H1 (cell line): ENCODE measurements at regions not wholly inside any gene's neighbourhood (a gene's known extent, or its start where the extent isn't known, plus 50 kb on each side); places are given as distances from the start of the nearest gene placed in this dataset.

ENCODE experiments used
- CTCF ChIA-PET: fragments of 300-600 bp; sonication (Branson Sonifier 250); formaldehyde crosslinking; loops from one replicate; lab custom pipeline; 2021; ENCODE audit not compliant: partially characterized antibody; lab: Charles Lee
- POLR2A ChIA-PET: fragments of 300-600 bp; sonication (Branson Sonifier 250); formaldehyde crosslinking; loops from one replicate; lab custom pipeline; 2021; ENCODE audit warnings: inconsistent platforms; ENCODE audit not compliant: partially characterized antibody; lab: Charles Lee
- DNase-seq, 2 experiments: peaks; one replicate each; pipeline versions ENCODE4 v3.0.0 to v3.0.0-alpha.2; 2010 to 2022; ENCODE audit warnings: low spot score in 2 of 2, low read depth in 1 of 2, mixed read lengths in 1 of 2
- FAIRE-seq: peaks from 2 replicates; lab custom pipeline; 2011; peaks lifted over from hg19 to GRCh38; lab: Jason Lieb, UNC
- H2AFZ ChIP-seq: 2 replicates; pipeline ENCODE4 v1.8.1; 2012; ENCODE audit warnings: low read length, inconsistent platforms
- H2AK5ac ChIP-seq: 2 replicates; pipeline ENCODE4 v1.6.1; 2013; ENCODE audit warnings: low read depth, low read length
- H2BK120ac ChIP-seq: replicated peaks from 2 replicates; pipeline ENCODE3; 2013; ENCODE audit warnings: low read depth, low read length, inconsistent platforms
- H2BK12ac ChIP-seq: 2 replicates; pipeline ENCODE4 v1.6.1; 2013; ENCODE audit warnings: low read depth, low read length
- H2BK15ac ChIP-seq: 2 replicates; pipeline ENCODE4 v1.6.1; 2013; ENCODE audit warnings: low read length
- H2BK20ac ChIP-seq: 2 replicates; pipeline ENCODE4 v1.6.1; 2013; ENCODE audit warnings: low read length
- H2BK5ac ChIP-seq: 2 replicates; pipeline ENCODE4 v1.6.1; 2013; ENCODE audit warnings: low read depth, low read length
- H3K14ac ChIP-seq: 2 replicates; pipeline ENCODE4 v1.6.1; 2013; ENCODE audit warnings: inconsistent platforms; ENCODE audit not compliant: insufficient read length
- H3K18ac ChIP-seq: 2 replicates; pipeline ENCODE4 v1.6.1; 2013; ENCODE audit warnings: low read length; ENCODE audit errors: extremely low read depth
- H3K23ac ChIP-seq: 2 replicates; pipeline ENCODE4 v1.6.1; 2013; ENCODE audit warnings: inconsistent platforms; ENCODE audit not compliant: insufficient read length
- H3K23me2 ChIP-seq: 2 replicates; pipeline ENCODE4 v1.6.1; 2013; ENCODE audit warnings: low read depth, low read length
- H3K27ac ChIP-seq: 2 replicates; pipeline ENCODE4 v1.6.1; 2011; ENCODE audit warnings: low read depth, low read length, inconsistent platforms
- H3K27me3 ChIP-seq, 4 experiments: replicated peaks in 1 of 4; 1 replicate in 1 of 4; 2 replicates in 3 of 4; pipeline versions ENCODE4 v1.6.1 to v1.8.1; 2011 to 2013; ENCODE audit warnings: low read length in 3 of 4, mild to moderate bottlenecking in 3 of 4, inconsistent platforms in 2 of 4, mixed read lengths in 2 of 4, moderate library complexity in 1 of 4; ENCODE audit not compliant: control insufficient read depth in 3 of 4, insufficient read depth in 3 of 4; ENCODE audit errors: extremely low read depth in 1 of 4
- H3K36me3 ChIP-seq, 4 experiments: 2 replicates each; pipeline versions ENCODE4 v1.6.1 to v1.8.1; 2011 to 2013; ENCODE audit warnings: mild to moderate bottlenecking in 4 of 4, low read length in 3 of 4, moderate library complexity in 2 of 4, control low read depth in 1 of 4, inconsistent platforms in 1 of 4; ENCODE audit not compliant: insufficient read depth in 4 of 4, control insufficient read depth in 2 of 4
- H3K4ac ChIP-seq: replicated peaks from 2 replicates; pipeline ENCODE3; 2013; ENCODE audit warnings: low read length, low read depth, mixed read lengths, inconsistent platforms; ENCODE audit not compliant: insufficient read length
- H3K4me1 ChIP-seq, 4 experiments: replicated peaks in 1 of 4; 1 replicate in 1 of 4; 2 replicates in 3 of 4; pipeline versions ENCODE4 v1.6.1 to v1.8.1; 2011 to 2013; ENCODE audit warnings: low read length in 3 of 4, inconsistent platforms in 2 of 4, mixed read lengths in 1 of 4; ENCODE audit not compliant: insufficient read depth in 4 of 4, control insufficient read depth in 3 of 4
- H3K4me2 ChIP-seq, 2 experiments: 2 replicates each; pipeline versions ENCODE4 v1.6.1 to v1.8.1; 2011 to 2013; ENCODE audit warnings: low read depth in 2 of 2, low read length in 2 of 2, control low read depth in 1 of 2, inconsistent platforms in 1 of 2, mild to moderate bottlenecking in 1 of 2; ENCODE audit not compliant: insufficient read depth in 1 of 2
- H3K4me3 ChIP-seq, 4 experiments: fragments of 200-600, 300-600 bp in 1 of 4; sonication (generic), shearing (Covaris generic), sonication (Bioruptor Twin) in 1 of 4; 2 replicates each; pipeline versions ENCODE4 v1.5.1 to v1.8.1; 2011 to 2016; ENCODE audit warnings: low read length in 4 of 4, low read depth in 3 of 4, control low read depth in 2 of 4, inconsistent platforms in 2 of 4, mild to moderate bottlenecking in 2 of 4, mixed read lengths in 1 of 4, moderate library complexity in 1 of 4; ENCODE audit not compliant: insufficient read depth in 2 of 4; ENCODE audit errors: extremely low read depth in 1 of 4
- H3K56ac ChIP-seq: replicated peaks from 2 replicates; pipeline ENCODE3; 2013; ENCODE audit warnings: low read depth, mild to moderate bottlenecking, mixed read lengths, low read length, inconsistent platforms; ENCODE audit not compliant: insufficient read length
- H3K79me1 ChIP-seq: 2 replicates; pipeline ENCODE4 v1.6.1; 2013; ENCODE audit warnings: low read depth, low read length, control low read depth
- H3K79me2 ChIP-seq, 2 experiments: 2 replicates each; pipeline versions ENCODE4 v1.6.1 to v1.8.1; 2012 to 2013; ENCODE audit warnings: low read length in 2 of 2, mild to moderate bottlenecking in 2 of 2, inconsistent platforms in 1 of 2; ENCODE audit not compliant: insufficient read depth in 2 of 2, control insufficient read depth in 1 of 2
- H3K9ac ChIP-seq, 4 experiments: replicated peaks in 1 of 4; 1 replicate in 1 of 4; 2 replicates in 3 of 4; pipeline versions ENCODE4 v1.6.1 to v1.8.1; 2011 to 2013; ENCODE audit warnings: low read depth in 3 of 4, low read length in 3 of 4, control low read depth in 2 of 4, mild to moderate bottlenecking in 2 of 4, moderate library complexity in 2 of 4, inconsistent platforms in 1 of 4; ENCODE audit errors: extremely low read depth in 1 of 4
- H3K9me3 ChIP-seq, 2 experiments: 2 replicates each; pipeline versions ENCODE4 v1.6.1 to v1.8.1; 2012 to 2013; ENCODE audit warnings: mild to moderate bottlenecking in 2 of 2, moderate library complexity in 2 of 2, control low read depth in 1 of 2, inconsistent platforms in 1 of 2, low read depth in 1 of 2, low read length in 1 of 2, mixed read lengths in 1 of 2; ENCODE audit not compliant: insufficient read depth in 2 of 2
- H4K20me1 ChIP-seq, 2 experiments: replicated peaks in 1 of 2; 2 replicates each; pipeline versions ENCODE3 to v1.8.1; 2011 to 2013; ENCODE audit warnings: inconsistent platforms in 2 of 2, low read length in 2 of 2, mild to moderate bottlenecking in 1 of 2; ENCODE audit not compliant: insufficient read depth in 2 of 2, control insufficient read depth in 1 of 2
- H4K5ac ChIP-seq: 2 replicates; pipeline ENCODE4 v1.6.1; 2013; ENCODE audit warnings: low read length, low read depth, mixed read lengths, inconsistent platforms; ENCODE audit not compliant: insufficient read length
- H4K8ac ChIP-seq: 2 replicates; pipeline ENCODE4 v1.8.0; 2013; ENCODE audit warnings: mild to moderate bottlenecking, moderate library complexity, low read length, inconsistent platforms; ENCODE audit not compliant: insufficient read depth; ENCODE audit errors: extremely low read depth
- H4K91ac ChIP-seq: replicated peaks from 2 replicates; pipeline ENCODE3; 2013; ENCODE audit warnings: low read length, mixed read lengths, inconsistent platforms; ENCODE audit not compliant: insufficient read length
- ATF2 ChIP-seq: IDR thresholded peaks from 2 replicates; pipeline ENCODE4 v1.6.1; 2012; ENCODE audit warnings: low read length, inconsistent platforms
- CBX5 ChIP-seq: fragments of 300-800, 300-1000 bp; sonication (generic); IDR thresholded peaks from 2 replicates; pipeline ENCODE4 v1.7.1; 2016; ENCODE audit warnings: antibody characterized with exemption, low read length, low read depth
- EP300 ChIP-seq, 2 experiments: IDR thresholded peaks; 1 replicate in 1 of 2; 2 replicates in 1 of 2; pipeline ENCODE4 v1.6.1; 2011 to 2012; ENCODE audit warnings: low read depth in 2 of 2, low read length in 2 of 2, mild to moderate bottlenecking in 2 of 2, borderline replicate concordance in 1 of 2, inconsistent platforms in 1 of 2, moderate library complexity in 1 of 2
- NRF1 ChIP-seq: IDR thresholded peaks from 2 replicates; pipeline ENCODE4 v1.6.1; 2011; ENCODE audit warnings: mild to moderate bottlenecking, low read depth, low read length, improper control_type of control experiment
- RAD21 ChIP-seq, 2 experiments: IDR thresholded peaks in 1 of 2; conservative IDR thresholded peaks in 1 of 2; 2 replicates each; pipeline ENCODE4 v1.6.1; 2011; ENCODE audit warnings: low read depth in 2 of 2, low read length in 2 of 2, improper control_type of control experiment in 1 of 2, inconsistent platforms in 1 of 2, mild to moderate bottlenecking in 1 of 2, moderate library complexity in 1 of 2
- RXRA ChIP-seq: IDR thresholded peaks from 2 replicates; pipeline ENCODE4 v1.6.1; 2011; ENCODE audit warnings: low read depth, mild to moderate bottlenecking, low read length, moderate library complexity; ENCODE audit not compliant: insufficient read depth
- TAF7 ChIP-seq: optimal IDR thresholded peaks from 2 replicates; pipeline ENCODE3; 2011; ENCODE audit warnings: low read depth, mild to moderate bottlenecking, inconsistent platforms, low read length, moderate library complexity, borderline replicate concordance
- ZNF274 ChIP-seq: IDR thresholded peaks from 2 replicates; pipeline ENCODE4 v1.7.0; 2012; ENCODE audit warnings: low read length, borderline replicate concordance; ENCODE audit errors: extremely low read depth

GRCh38 chr7:106415433-106415832 is 130.7 kb upstream of the NAMPT start:
- Histone ChIP-seq H2BK5ac (no peak overlapping the region), H3K4ac (no peak overlapping the region), H3K18ac (no peak overlapping the region), H4K91ac (no peak overlapping the region), H3K9me3 (no peaks in the 10 kb centered on the region), H3K79me2 (no peaks in the 10 kb centered on the region), H3K14ac (no peak overlapping the region), H2AK5ac (no peak overlapping the region), H4K20me1 (no peaks in the 10 kb centered on the region), H3K27me3 (no peaks in the 10 kb centered on the region), H3K4me3 (no peak overlapping the region), H3K4me1 (no peaks in the 10 kb centered on the region), H3K9ac (no peak overlapping the region), H3K79me1 (no peaks in the 10 kb centered on the region), H2AFZ (no peak overlapping the region), H2BK12ac (no peak overlapping the region), H4K8ac (no peak overlapping the region), H3K4me2 (no peak overlapping the region), H3K27ac (no peak overlapping the region), H2BK15ac (no peak overlapping the region), H3K36me3 (no peaks in the 10 kb centered on the region), H3K23ac (no peak overlapping the region), H3K23me2 (no peaks in the 10 kb centered on the region; the same call in 1 of the 2 replicates), H3K56ac (no peak overlapping the region), H2BK120ac (no peak overlapping the region), H4K5ac (no peak overlapping the region), H2BK20ac (no peak overlapping the region)
- ChIA-PET POLR2A (no interaction called here), CTCF (interaction anchor here (1.0 kb wide), 1 partner anchor 34 kb away, joined by 3 read pairs; no protein-coding TSS in a partner anchor)
- TF ChIP-seq CBX5 (no peak), NRF1 (no peak), TAF7 (no peak), ATF2 (no peak), ZNF274 (no peak), RXRA (no peak), EP300 (IDR thresholded peaks at IDR 0.05; ENCODE audit: borderline replicate concordance in 1 of 2, low read depth in 2 of 2, low read length in 2 of 2) (no peak), RAD21 (IDR thresholded peaks at IDR 0.05 in 1 of 2, conservative IDR thresholded peaks at IDR 0.05 in 1 of 2; ENCODE audit: low read depth in 2 of 2, low read length in 2 of 2) (no peak)
- FAIRE-seq (no peak), DNase-seq (no peak)
